ENCODE measurements at regions not wholly inside any gene's neighbourhood (a gene's known extent, or its start where the extent isn't known, plus 50 kb on each side); places are given as distances from the start of the nearest gene placed in this dataset.

DNA sequence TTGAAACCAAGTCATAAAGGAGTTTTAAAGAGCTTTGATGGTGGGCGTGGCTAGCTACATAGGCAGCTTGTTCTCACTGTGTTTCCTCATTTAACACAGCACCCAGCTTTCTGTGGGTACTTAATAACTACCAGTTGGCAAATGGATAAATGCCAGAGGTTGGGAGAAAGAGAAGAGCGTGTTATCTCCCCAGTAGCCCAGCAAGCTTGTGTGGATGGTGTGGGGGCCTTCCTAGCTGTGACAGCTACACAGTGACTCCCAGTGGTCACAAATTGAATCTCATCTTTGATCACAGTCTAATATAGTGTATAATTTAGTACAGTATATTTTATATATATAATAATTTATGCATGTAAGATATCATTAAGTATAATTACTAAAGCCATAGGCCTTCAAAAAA lies 984.1 kb downstream of the EPHA3 start:
- TF ChIP-seq NR3C1 (CRISPR knock-in tag; IDR thresholded peaks at IDR 0.05) (no peak), CBX1 (IDR thresholded peaks at IDR 0.05; ENCODE audit: low read depth) (no peak), HDGF (IDR thresholded peaks at IDR 0.05) (no peak), ASH1L (IDR thresholded peaks at IDR 0.05; ENCODE audit: borderline replicate concordance, low read depth, partially characterized antibody) (no peak), ZKSCAN8 (CRISPR knock-in tag; IDR thresholded peaks at IDR 0.05) (no peak), RFX5 (IDR thresholded peaks at IDR 0.05; ENCODE audit: low read depth, low read length) (no peak), ZNF274 (IDR thresholded peaks at IDR 0.05; ENCODE audit: borderline replicate concordance, low read depth, low read length) (no peak), ELF1 (tag; IDR thresholded peaks at IDR 0.05) (no peak)
- TF ChIP-seq, protein P1, sequence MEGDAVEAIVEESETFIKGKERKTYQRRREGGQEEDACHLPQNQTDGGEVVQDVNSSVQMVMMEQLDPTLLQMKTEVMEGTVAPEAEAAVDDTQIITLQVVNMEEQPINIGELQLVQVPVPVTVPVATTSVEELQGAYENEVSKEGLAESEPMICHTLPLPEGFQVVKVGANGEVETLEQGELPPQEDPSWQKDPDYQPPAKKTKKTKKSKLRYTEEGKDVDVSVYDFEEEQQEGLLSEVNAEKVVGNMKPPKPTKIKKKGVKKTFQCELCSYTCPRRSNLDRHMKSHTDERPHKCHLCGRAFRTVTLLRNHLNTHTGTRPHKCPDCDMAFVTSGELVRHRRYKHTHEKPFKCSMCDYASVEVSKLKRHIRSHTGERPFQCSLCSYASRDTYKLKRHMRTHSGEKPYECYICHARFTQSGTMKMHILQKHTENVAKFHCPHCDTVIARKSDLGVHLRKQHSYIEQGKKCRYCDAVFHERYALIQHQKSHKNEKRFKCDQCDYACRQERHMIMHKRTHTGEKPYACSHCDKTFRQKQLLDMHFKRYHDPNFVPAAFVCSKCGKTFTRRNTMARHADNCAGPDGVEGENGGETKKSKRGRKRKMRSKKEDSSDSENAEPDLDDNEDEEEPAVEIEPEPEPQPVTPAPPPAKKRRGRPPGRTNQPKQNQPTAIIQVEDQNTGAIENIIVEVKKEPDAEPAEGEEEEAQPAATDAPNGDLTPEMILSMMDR (IDR thresholded peaks at IDR 0.05 in 2 of 3, conservative IDR thresholded peaks at IDR 0.05 in 1 of 3; ENCODE audit: insufficient read depth in 2 of 3, low read depth in 1 of 3, low read length in 3 of 3), result peak in 1 of 3 experiments; percentile 24; a peak in 1 of 6 replicates
